IMR-90 (cell line): ENCODE measurements at regions not wholly inside any gene's neighbourhood (a gene's known extent, or its start where the extent isn't known, plus 50 kb on each side); places are given as distances from the start of the nearest gene placed in this dataset.

Source experiments
- ATAC-seq: fragments of 200-7000 bp; cut with Tn5 transposase; 2 replicates; pipeline ENCODE4 v1.9.1; 2020; ENCODE audit warnings: low read depth, mild to moderate bottlenecking, moderate library complexity
- BruUV-seq: library from RNA; stranded (reverse); fragments of 400-500 nt; replicated peaks from 2 replicates; lab custom pipeline; 2021; lab: Mats Ljungman, UMichigan
- CTCF ChIA-PET: fragments of 300-600 bp; formaldehyde crosslinking; extraction: SDS; loops from one replicate; lab custom pipeline; 2021; ENCODE audit warnings: antibody characterized with exemption; lab: Yijun Ruan, JAX
- POLR2A ChIA-PET: fragments of 300-600 bp; sonication (Branson Sonifier 250); formaldehyde crosslinking; loops from one replicate; lab custom pipeline; 2022; ENCODE audit warnings: antibody characterized with exemption; ENCODE audit not compliant: unreplicated experiment; lab: Charles Lee
- DNase-seq: peaks from one replicate; pipeline ENCODE4 v3.0.0; 2013
- H2AFZ ChIP-seq: replicated peaks from 2 replicates; pipeline ENCODE3; 2013; ENCODE audit warnings: low read length, mild to moderate bottlenecking; ENCODE audit not compliant: poor library complexity
- H2AK5ac ChIP-seq: 2 replicates; pipeline ENCODE4 v1.6.1; 2013; ENCODE audit warnings: low read depth, low read length, inconsistent platforms
- H2AK9ac ChIP-seq: replicated peaks from 2 replicates; pipeline ENCODE3; 2013; ENCODE audit warnings: mild to moderate bottlenecking, low read depth, low read length, moderate library complexity; ENCODE audit not compliant: poor library complexity
- H2BK120ac ChIP-seq: 2 replicates; pipeline ENCODE4 v1.6.1; 2013; ENCODE audit warnings: low read depth, low read length, inconsistent platforms
- H2BK15ac ChIP-seq: 3 replicates; pipeline ENCODE4 v1.6.1; 2013; ENCODE audit warnings: low read depth, low read length, inconsistent platforms
- H2BK20ac ChIP-seq: 2 replicates; pipeline ENCODE4 v1.6.1; 2013; ENCODE audit warnings: low read depth, mild to moderate bottlenecking, inconsistent platforms, low read length, moderate library complexity
- H2BK5ac ChIP-seq: 2 replicates; pipeline ENCODE4 v1.6.1; 2013; ENCODE audit warnings: mild to moderate bottlenecking, low read depth, low read length, inconsistent platforms; ENCODE audit not compliant: poor library complexity, severe bottlenecking
- H3K14ac ChIP-seq: replicated peaks from 2 replicates; pipeline ENCODE4 v1.6.1; 2013; ENCODE audit warnings: low read depth, low read length, inconsistent platforms
- H3K18ac ChIP-seq: 2 replicates; pipeline ENCODE4 v1.6.1; 2013; ENCODE audit warnings: low read depth, low read length, control low read depth
- H3K23ac ChIP-seq: 2 replicates; pipeline ENCODE4 v1.6.1; 2013; ENCODE audit warnings: low read depth, low read length, inconsistent platforms
- H3K27ac ChIP-seq: 2 replicates; pipeline ENCODE4 v1.5.1; 2013; ENCODE audit warnings: mild to moderate bottlenecking, control low read depth, low read length; ENCODE audit not compliant: insufficient read depth
- H3K27me3 ChIP-seq: 2 replicates; pipeline ENCODE4 v1.6.1; 2013; ENCODE audit warnings: low read length; ENCODE audit not compliant: control insufficient read depth, insufficient read depth
- H3K36me3 ChIP-seq: 2 replicates; pipeline ENCODE4 v1.6.1; 2013; ENCODE audit warnings: low read length, mixed read lengths; ENCODE audit not compliant: control insufficient read depth, insufficient read depth
- H3K4ac ChIP-seq: 2 replicates; pipeline ENCODE4 v1.6.1; 2013; ENCODE audit warnings: low read depth, low read length, inconsistent platforms
- H3K4me1 ChIP-seq: 2 replicates; pipeline ENCODE4 v1.6.1; 2013; ENCODE audit warnings: low read length, mixed read lengths; ENCODE audit not compliant: control insufficient read depth, insufficient read depth
- H3K4me2 ChIP-seq: 2 replicates; pipeline ENCODE4 v1.6.1; 2013; ENCODE audit warnings: low read depth, mild to moderate bottlenecking, control low read depth, low read length, moderate library complexity
- H3K4me3 ChIP-seq: 2 replicates; pipeline ENCODE4 v1.5.1; 2013; ENCODE audit warnings: low read depth, mild to moderate bottlenecking, control low read depth, low read length, moderate library complexity; ENCODE audit not compliant: insufficient read depth
- H3K56ac ChIP-seq: 2 replicates; pipeline ENCODE4 v1.6.1; 2013; ENCODE audit warnings: low read length, inconsistent platforms; ENCODE audit not compliant: insufficient read depth; ENCODE audit errors: extremely low read depth
- H3K79me1 ChIP-seq, 2 experiments: 2 replicates each; pipeline ENCODE4 v1.6.1; 2013; ENCODE audit warnings: low read length in 2 of 2, inconsistent platforms in 1 of 2, low read depth in 1 of 2
- H3K9ac ChIP-seq: 2 replicates; pipeline ENCODE4 v1.6.1; 2013; ENCODE audit warnings: low read depth, low read length, control low read depth
- H3K9me1 ChIP-seq: 2 replicates; pipeline ENCODE4 v1.6.1; 2013; ENCODE audit warnings: low read length, inconsistent platforms; ENCODE audit not compliant: insufficient read depth
- H3K9me3 ChIP-seq: 2 replicates; pipeline ENCODE4 v1.6.1; 2013; ENCODE audit warnings: low read length; ENCODE audit not compliant: control insufficient read depth, insufficient read depth
- H4K20me1 ChIP-seq: 2 replicates; pipeline ENCODE4 v1.6.1; 2013; ENCODE audit warnings: low read length, inconsistent platforms; ENCODE audit not compliant: insufficient read depth
- H4K5ac ChIP-seq: 2 replicates; pipeline ENCODE4 v1.6.1; 2013; ENCODE audit warnings: mild to moderate bottlenecking, low read depth, low read length, control low read depth
- H4K8ac ChIP-seq, 2 experiments: 2 replicates each; pipeline ENCODE4 v1.6.1; 2013; ENCODE audit warnings: low read depth in 2 of 2, low read length in 2 of 2, control low read depth in 1 of 2, inconsistent platforms in 1 of 2
- H4K91ac ChIP-seq: 2 replicates; pipeline ENCODE4 v1.6.1; 2013; ENCODE audit warnings: low read depth, low read length, inconsistent platforms; ENCODE audit not compliant: insufficient read depth
- CEBPB ChIP-seq: IDR thresholded peaks from 2 replicates; pipeline ENCODE4 v1.6.1; 2012; ENCODE audit warnings: low read depth, low read length, improper control_type of control experiment
- CHD1 ChIP-seq: IDR thresholded peaks from 2 replicates; pipeline ENCODE4 v1.6.1; 2012; ENCODE audit warnings: low read depth, low read length, improper control_type of control experiment
- POLR2A ChIP-seq: IDR thresholded peaks from 2 replicates; pipeline ENCODE4 v1.6.1; 2012; ENCODE audit warnings: mild to moderate bottlenecking, low read depth, low read length
- RCOR1 ChIP-seq: IDR thresholded peaks from 2 replicates; pipeline ENCODE4 v1.6.1; 2012; ENCODE audit warnings: mild to moderate bottlenecking, low read length, improper control_type of control experiment; ENCODE audit not compliant: insufficient replicate concordance
- SMC3 ChIP-seq: fragments of 150-350 bp; IDR thresholded peaks from 2 replicates; pipeline ENCODE4 v1.6.1; 2016; ENCODE audit warnings: low read depth, mild to moderate bottlenecking, antibody characterized with exemption, low read length, moderate library complexity
- WGBS, 2 experiments: methylation state at CpG; one replicate each; pipeline versions ENCODE4 v1.1.5 to v1.1.7; 2013; ENCODE audit warnings: missing lambda C conversion rate in 2 of 2; ENCODE audit not compliant: insufficient read length in 1 of 2; ENCODE audit errors: extremely low coverage in 2 of 2; 5-methylcytosine and 5-hydroxymethylcytosine counted together
- dilution Hi-C: fragments of 300-500 bp; cut with HindIII; formaldehyde crosslinking; loops from one replicate; pipeline ENCODE4 v1.14.3; 2018; ENCODE audit warnings: low sequenced_read_pairs; ENCODE audit not compliant: unreplicated experiment
- in situ Hi-C: fragments of 300-500 bp; cut with MboI; formaldehyde crosslinking; loops from 3 replicates; pipeline ENCODE4 v1.14.3; 2019; ENCODE audit warnings: low sequenced_read_pairs, inconsistent platforms, mixed read lengths
- intact Hi-C: fragments of 100-400 bp; cut with micrococcal nuclease; formaldehyde crosslinking; loops from 2 replicates; pipeline ENCODE4 v1.10.0; 2022

DNA sequence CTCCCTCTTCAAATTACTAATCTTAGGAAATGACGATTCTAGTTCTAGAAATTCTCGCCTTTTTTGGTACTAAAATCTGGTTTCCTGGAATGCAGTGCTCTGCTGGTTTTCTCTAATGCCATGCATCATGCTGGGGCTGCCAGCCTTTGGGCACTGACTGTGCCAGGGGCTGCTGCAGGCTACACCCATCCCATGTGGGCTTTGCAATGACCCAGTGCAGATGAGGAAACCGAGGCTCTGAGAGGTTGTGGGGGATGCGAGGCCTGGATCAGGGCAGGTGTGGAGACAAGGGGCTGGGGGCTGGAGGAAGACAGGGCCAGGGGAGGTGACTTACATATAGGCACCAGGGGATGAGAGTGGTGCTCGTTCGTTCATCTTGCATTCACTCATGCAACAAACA is 95.3 kb downstream of the HMX1 start:
- Histone ChIP-seq H4K91ac (no peak overlapping the region), H3K9me1 (no peaks in the 10 kb centered on the region), H3K4me1 (no peaks in the 10 kb centered on the region), H3K56ac (no peak overlapping the region), H4K20me1 (no peaks in the 10 kb centered on the region), H4K8ac (no peak overlapping the region), H2AK9ac (no peak overlapping the region), H2BK20ac (no peak overlapping the region), H2BK5ac (no peak overlapping the region), H2AK5ac (no peak overlapping the region), H3K23ac (no peak overlapping the region), H3K9ac (no peak overlapping the region), H3K27ac (no peak overlapping the region), H3K4ac (no peak overlapping the region), H3K79me1 (no peaks in the 10 kb centered on the region), H2BK120ac (no peak overlapping the region), H3K27me3 (no peaks in the 10 kb centered on the region), H3K9me3 (peaks cover 7% of the 10 kb centered on the region; the same call in 1 of the 2 replicates), H3K36me3 (no peaks in the 10 kb centered on the region), H2BK15ac (no peak overlapping the region), H3K4me2 (no peak overlapping the region), H3K18ac (no peak overlapping the region), H3K4me3 (no peak overlapping the region), H2AFZ (no peak overlapping the region), H4K5ac (no peak overlapping the region), H3K14ac (no peak overlapping the region)
- in situ Hi-C loops (no loop called here), intact Hi-C loops (no loop called here), dilution Hi-C loops (no loop called here)
- POLR2A ChIA-PET: no interaction called here
- CTCF ChIA-PET: no interaction called here
- TF ChIP-seq POLR2A: no peak
- TF ChIP-seq SMC3: no peak
- no peak for TF ChIP-seq CHD1
- TF ChIP-seq RCOR1: no peak
- TF ChIP-seq CEBPB: no peak
- WGBS, 2 experiments: no CpG with 5 or more reads among the region's 6 CpGs
- no peak for ATAC-seq
- no peak for DNase-seq
- BruUV-seq: no TSS peak
